NCI-H1417 treated with DMSO at 0.1 percent for 48 hours (cell line): ENCODE measurements at regions not wholly inside any gene's neighbourhood (a gene's known extent, or its start where the extent isn't known, plus 50 kb on each side); places are given as distances from the start of the nearest gene placed in this dataset.
"Not testable (repeated sequence)": the region's sequence is repeated elsewhere in the genome, so short reads cannot be mapped to it uniquely, and the experiment has no call there.

Source experiments
- DNase-seq: peaks from one replicate; lab custom pipeline; 2025; lab: John Stamatoyannopoulos, UW

DNA sequence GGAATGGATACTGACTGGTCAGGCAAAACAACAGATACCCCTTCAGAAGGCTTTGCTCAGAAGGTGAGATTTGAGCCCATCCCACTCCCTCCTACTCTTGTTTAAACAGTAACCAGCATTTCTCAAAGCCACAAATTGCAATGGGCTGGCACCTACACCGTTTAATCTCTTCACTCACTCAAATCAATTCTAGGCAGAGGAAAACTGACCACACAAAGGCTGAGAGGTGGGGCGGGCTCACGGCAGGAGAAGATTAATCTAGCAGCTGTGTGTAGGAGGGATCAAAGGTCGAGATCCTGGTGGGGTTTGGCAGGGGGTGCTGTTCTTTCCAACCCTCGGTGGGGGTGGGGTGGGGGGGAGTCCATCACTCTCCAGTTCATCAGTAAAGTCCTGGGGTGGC lies 622.4 kb downstream of the BCOR start:
- no peak for DNase-seq

DNA sequence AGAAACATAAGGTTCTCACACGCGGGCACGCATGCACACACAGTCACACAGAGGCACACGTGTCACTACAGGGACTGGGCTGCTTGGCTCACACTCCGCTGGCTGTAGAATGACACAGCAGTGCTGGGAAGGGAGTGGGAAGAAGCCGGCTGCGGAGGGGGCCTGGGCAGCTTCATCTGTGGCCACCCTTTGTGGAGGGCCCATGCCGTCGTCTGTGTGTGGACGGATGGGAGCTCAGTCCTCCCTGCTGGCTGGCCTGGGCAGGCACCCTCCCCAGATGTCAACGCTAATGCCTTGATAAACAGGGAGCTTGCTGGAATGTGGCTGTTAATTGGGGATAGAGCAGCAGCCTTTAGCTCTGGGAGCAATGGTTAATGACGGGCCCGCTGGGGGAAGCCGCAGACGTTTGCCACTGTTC lies 621.1 kb downstream of the BCOR start:
- DNase-seq, result no peak

DNA sequence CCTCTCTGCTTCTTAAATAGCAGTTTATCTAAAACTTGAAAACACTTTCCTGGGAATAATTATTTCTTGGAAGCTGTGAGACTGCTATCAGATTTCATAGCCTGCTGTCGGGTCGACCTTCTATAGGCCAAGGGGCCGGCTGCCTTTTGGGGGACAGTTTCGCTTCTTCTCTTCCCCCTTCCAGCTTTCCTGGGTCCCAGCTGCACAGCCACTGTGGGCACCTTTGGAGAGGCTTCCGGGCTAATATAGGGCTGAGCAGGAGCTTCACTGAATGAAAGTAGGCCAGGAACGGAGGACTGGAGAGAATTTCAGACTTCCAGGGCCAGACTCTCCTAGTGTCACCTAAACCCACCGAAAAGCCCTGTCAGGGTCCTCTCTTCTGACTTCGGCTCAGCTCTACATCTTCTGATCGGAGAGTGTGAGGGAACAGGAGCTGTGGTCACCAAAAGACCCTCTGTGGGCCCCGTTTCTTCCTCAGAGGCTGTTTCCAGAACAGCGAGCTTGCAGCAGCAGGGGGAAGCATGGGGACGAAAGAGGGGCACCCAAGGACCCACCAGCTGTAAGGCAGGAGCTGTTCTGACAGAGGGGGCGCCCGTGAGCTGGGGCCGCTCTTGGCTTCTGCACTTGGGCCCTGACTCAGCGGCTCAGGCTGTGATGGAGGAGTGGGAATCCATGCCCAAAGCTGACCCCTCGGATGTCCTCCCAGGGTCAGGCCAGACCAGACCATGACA lies 620.6 kb downstream of the BCOR start:
- no peak for DNase-seq

DNA sequence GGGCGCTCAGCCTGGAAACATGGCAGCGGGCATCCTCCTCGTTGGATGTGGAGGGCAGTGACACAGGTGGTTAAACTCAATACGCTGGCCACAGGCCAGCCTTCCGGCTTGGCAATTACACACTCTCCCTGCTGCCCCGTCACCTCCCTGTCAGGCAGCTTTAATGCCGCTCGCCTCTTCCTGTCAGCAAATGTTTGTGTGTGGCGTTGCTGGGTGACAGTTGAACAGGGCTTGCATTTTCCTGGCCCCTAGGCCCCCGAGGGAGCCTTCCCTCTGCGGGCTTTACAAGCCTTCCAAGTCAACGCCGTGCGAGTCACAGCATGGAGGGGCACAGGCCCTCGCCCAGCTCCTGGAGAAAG lies 620.0 kb downstream of the BCOR start:
- peak; percentile 48 for DNase-seq

DNA sequence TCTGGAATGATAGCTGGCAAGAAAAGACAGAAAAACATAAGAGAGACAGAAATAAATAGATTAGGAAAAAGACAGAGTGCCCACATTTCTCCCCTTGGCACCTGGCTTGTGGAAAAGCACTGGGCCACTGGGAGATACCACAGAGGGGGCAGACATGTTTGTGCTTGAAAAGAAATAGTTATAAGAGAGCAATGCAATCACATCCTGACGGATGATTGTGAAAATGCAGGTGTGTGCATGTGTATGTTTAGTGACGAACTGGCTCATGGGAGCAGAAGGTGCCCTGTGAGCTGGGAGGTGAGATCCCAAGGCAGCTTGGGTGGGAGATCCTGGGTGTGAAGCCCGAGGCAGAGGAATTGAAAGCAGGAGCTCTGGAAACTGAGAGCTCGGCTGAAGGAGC lies 617.9 kb downstream of the BCOR start:
- no peak for DNase-seq

DNA sequence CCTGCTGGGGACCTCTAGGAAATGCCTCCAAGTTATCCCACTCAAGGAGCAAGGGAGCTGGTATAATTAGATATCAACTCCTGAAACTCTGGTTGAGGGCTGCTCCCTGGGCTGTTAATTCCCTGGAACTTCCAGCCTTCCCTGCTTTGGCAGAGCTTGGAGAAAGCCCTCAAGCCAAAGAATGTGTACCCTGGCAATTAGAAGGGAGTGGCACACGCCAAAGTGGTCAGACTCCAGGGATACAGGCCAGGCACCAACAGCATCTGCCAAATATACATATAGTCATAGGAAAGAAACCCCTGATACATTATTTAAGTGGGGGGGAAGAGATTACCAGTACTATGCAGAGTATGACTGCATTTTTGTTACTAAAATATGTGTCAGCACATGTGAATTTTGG lies 616.8 kb downstream of the BCOR start:
- DNase-seq, result no peak

DNA sequence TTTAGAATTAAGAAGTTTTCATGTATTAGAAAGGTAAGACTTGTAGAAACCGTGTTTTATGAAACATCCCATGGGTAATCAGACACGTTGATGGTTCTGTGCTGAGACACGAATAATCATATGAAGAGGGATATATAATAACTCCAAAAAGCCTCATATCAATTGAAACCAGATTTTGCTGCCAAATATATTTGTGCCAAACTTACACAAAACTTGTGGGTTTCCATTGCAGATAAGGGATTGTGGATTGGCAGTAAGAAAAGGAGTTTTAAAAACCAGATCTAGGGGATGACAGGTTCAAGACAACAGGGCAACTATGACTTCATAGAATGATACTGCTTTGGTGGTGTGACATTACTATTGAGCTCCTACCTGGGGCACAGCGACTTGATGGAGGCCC lies 616.1 kb downstream of the BCOR start:
- no peak for DNase-seq

DNA sequence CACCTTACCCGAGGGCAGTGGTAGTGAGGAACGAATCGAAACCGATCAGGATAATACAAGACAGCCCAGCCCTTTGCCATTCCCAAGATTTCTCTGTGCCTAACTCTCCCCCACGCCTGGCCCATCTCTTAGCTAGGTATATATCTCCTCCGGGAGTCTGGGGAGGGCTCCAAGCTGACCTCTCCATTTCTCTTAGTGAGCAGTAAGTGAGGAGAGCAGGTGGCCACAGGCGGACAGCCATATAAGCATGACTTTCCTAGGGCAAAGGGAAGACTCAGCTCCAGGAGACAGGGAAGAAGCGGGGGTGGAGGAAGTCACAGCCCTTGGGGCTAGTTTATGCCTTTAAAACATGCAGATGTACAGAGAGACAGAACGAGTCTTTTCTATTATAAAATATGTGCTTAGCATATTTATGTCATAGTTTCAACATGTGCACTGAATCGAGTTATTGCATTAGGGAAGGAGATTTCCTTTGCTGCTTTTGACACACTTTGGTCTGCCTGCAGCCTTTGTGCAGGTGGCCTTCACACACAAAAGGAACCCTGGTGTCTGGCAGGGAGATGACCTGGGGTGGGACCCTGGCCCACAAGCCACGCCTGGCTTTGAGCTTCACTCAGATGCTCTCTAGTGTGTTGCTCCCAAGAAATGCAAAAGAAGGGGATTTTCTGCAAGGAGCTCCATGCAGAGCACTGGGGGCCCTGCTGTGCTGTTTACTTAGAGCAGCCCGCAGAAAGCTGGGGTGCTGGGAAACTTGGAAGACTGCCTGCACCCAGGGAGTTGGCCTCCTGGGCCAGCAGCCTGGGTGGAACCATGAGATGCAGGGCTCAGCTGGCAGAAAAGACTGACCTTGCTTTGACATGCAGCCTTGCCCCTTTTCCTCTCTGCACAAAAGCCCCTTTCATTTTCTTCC lies 613.3 kb downstream of the BCOR start:
- no peak for DNase-seq

DNA sequence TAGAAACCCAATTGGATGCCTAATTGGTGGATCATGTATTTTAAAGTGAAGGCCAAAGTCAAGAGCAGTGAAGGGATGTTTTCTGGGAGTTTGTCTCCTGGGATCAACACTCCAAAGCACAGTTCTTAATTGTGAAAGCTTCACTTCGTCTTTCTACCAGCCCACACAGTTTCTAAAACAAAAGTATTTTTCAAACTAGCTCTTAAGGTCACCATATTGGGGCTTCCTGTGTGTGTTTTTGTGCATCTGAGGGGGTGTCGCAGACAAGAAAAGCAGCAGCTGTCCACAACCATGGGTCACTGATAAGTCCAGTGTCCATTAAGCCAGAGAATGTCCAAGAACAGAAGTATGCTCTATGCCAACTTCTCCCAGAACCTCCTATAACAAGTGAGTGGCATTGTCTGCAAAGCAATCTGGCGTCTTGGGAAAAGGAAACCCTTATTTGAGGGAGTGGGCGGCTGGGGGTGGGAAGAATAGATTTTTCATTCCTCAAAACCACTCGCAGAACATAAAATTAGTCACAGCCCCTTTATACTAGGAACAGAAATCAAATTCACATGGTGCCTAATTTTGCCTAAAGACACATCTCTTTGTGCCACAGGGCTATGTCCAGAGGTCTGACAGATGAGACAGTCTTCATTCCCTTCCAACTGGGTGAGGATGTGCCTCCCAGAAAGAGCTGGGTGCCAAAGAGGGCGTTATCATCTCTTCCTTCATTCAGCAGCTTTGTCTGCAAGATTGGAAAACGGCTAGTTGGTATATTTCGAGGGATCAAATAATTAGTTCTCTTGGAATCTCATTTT lies 610.4 kb downstream of the BCOR start:
- DNase-seq, result no peak

DNA sequence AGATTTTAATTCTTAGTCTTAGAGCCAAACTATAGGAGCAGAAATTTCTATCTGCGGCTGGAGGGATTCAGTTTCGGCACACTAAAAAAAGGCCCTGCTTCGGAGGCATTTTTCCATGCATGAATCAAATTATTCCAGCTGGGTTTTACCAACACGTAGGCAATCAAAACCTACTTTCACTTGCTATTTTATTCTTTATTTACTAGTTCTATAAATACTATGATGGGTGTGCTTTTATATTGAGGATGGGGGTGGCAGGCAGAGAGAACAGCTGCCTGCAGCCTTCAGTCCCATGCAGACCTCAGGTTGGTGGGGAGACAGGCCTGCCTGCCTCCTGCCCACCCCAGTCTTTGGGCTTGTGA lies 609.8 kb downstream of the BCOR start:
- no peak for DNase-seq

DNA sequence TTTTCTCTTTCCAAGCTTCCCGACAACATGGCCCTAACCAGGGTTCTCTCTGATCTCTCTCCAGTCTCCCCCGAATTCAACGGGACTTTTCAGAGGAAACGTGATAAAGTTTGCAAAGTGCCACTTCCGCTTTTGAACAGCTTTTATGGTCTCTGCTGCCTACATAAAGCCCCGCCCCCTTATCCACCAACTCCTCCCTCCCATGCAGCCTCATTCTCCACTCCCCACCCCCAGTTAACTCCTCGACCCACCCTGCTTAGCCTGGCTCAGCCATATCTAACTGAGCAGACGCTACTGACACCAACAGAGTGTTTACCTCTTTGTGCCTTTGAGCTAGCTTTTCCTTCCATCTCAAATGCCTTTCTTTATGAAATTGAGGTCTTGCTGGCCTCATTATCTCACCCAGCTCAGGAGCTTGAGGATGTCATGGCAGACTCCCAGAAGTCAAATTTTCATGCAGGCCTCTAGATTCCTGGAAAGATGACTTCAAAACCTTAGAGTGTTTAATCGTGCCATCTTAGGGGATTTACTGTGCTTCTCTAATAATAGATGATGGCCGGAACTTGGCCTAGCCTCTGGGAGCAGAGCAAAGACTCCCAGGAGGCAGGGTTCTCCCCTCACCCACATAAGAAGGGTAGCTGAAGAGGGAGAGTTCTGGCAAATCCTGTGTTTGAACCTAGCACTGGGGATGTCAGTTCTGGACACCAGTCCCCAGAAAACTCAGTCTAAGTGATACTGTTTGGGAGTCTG lies 606.0 kb downstream of the BCOR start:
- DNase-seq, result no peak

DNA sequence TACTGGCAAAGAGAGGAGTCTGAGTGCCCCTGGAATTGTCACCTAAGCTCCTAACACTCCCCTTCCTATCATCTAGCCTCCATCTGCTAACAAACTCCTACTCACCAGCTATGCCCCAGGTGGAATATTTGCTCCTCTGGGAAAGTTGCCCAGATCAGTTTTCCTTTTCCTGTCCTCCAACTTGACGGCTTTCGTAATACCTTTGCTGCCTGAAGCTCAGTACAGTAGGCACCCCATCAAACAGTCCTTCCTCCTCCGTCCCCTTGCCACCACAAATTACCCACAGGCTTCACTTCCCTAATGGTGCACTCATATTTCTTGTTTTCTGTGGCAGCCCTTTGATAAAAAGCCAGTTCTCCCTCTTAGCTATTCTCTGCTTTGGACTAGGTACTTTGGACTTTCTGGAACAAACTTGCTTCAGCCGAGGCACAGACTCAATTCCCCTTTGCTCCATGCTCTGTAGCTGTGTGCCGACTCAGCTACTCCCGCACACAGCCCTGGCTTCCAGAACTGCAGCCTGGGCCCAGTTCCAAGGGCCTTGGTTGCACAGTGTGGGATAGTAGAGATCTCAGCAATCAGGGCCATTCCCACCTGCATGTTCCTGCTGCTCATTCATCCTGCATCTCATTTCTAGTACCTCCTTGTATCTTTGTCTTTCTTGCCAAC lies 605.1 kb downstream of the BCOR start:
- DNase-seq, result no peak

DNA sequence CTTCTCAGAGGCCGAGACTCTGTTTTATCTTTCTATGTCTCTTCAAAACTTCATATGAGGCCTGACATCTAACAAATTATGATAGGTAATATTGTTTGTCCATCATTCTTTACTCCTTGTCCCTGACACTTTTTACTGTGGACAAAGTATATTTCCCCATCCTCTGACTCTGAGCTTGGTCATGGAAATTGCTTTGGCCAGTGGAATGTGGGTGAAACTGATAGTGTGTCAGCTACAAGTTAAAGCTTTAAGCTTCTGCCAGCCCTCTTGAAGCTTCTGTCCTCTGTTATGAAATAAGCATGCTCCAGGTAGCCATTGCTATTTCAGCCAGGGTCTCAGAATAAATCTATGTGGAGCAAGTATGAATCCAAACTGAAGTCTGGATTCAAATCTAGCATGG lies 604.6 kb downstream of the BCOR start:
- DNase-seq, result no peak

DNA sequence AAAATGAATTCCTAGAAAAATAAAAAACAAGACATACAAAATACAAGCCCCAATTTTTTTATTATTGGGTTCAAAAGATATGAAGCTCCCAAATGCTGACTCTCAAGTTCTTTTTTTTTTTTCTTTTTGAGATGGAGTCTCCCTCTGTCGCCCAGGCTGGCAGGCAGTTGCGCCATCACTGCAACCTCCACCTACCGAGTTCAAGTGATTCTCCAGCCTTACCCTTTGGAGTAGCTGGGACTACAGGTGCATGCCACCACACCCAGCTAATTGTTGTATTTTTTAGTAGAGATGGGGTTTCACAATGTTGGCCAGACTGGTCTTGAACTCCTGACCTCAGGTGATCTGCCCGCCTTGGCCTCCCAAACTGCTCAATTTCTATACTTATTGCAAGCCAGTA lies 600.6 kb downstream of the BCOR start:
- DNase-seq, result not testable (repeated sequence)

DNA sequence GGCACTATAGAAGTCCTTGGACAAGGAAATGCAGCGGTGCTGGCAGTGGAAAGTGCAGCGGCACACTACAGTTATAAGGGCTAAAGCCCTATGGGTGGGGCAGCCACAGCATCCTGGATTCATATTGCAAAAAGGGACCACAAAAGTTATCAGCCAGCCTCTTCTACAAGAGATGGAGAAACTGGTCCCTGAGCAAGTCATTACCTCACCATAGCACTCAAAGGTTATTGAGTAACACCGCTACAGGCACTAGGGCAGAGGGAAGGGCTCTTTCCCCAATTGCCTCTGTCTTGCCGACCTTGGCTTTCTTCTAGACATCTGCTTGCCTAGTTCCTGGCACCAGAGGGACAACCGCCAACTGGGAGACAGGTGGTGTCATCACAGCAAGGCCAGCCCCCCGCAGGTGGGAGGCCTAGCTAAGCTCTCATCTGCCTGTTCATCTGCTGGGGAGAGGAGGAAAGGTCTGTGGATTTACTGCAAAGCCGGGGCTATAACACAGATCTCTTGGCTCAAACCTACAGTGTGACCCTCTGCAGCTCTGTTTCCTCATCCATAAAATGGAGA lies 600.0 kb downstream of the BCOR start:
- no peak for DNase-seq

DNA sequence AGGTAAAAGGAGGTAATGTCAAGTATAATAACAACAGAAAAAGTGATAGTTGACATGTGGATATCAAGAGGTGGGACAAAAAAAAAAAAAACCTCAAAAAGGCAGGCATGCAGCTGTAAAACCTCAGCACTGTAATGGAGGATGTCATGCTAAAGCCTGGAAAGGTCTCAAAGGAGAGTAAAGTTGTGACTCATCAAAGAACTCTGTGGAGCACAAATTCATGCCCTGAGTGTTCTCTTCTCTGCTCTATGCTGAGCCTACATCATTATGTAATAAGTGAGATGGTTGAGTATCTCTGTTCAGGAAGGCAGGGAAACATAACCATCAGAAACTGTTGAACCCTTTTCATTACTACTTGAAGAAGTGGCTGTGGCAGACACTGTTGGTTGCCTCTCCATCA lies 597.8 kb downstream of the BCOR start:
- no peak for DNase-seq

DNA sequence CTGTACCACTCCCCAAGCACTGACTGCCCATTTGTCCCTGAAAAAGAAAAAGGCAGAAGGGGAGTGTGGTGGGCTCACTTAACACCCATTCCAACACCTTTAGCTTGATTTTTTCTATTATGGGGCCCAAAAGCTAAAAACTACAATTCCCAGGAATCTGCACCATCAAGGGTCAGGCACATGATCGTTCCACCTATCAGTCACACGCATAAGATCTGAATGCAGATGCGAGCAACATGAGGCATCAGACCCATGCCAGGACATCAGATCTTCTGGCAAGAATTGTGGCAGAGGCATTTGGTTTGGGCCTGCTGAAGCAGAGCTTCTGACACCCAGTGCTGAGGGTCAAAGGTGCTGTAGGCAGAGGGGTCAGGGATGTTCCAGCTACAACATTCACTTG lies 595.9 kb downstream of the BCOR start:
- no peak for DNase-seq

DNA sequence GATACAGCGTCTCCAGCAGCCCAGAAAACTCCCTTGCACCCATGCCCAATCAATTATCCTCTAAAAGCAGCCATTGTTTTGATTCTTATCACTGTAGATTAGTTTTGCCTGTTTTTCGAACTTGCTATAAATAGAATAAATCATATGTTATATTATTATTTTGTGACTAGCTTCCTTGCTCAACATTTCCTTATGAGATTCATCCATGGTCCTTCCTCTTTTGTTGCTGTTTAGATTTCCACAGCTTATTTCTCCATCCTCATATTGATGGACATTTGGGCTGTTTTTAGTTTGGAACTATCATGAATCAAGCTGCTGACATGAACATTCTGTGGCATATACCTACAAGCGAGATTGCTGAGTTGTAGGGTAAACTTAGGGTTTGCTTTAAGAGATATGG lies 595.3 kb downstream of the BCOR start:
- no peak for DNase-seq

DNA sequence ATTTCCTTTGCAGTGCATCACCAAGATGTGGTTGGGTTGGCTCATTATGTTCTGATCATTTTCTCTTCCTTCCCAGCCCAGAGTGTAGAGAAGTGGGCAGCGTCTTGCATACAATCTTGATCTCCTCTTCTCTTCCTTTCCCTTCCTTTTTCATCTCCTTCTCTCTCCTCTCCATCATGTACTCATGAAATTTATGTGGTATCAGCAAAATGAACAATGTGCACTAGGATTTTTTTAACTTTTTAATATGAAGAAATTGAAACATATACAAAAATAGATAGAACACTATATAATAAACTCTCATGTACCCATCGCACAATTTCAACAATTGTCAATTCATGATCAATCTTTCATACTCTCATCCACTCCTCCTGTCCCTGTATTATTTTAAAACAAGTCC lies 593.5 kb downstream of the BCOR start:
- DNase-seq, result no peak

DNA sequence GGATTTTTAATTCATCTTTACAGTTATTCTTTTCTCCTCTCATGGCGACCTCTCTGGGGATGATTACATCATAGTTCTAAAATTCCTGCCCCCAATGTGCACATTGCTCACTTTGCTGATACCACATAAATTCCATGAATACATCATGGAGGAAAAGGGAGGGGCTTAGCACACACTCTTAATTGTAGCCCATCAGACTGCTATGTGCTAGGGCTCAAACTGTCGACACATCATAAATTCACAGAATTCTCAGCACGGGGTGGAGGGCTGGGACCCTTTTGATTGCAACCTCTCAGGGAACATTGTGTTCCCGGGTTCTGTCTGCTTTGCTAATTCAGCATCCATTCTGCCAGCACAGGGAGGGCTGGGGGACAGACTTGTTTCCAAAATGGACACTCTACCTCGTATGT lies 592.9 kb downstream of the BCOR start:
- no peak for DNase-seq

DNA sequence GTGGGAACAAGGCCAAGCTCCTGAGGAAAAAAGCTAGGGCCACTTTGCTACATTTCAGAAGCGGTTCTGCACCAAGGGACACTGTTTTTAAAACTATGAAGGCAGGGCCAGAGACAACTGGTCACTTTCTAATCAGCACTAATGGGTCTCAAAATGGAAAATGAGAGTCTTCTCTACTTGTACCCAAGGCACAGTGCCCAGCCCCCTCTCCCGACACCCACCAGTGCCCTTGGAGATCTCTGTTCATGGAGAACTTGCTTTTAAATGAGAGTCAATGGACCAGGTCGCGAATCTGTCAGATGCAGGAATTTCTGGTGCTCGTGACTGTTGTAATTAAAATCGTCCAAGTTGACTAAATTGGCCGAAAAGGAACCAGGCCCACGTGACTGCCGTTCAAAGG lies 591.6 kb downstream of the BCOR start:
- no peak for DNase-seq
